ENCODE measurements at regions not wholly inside any gene's neighbourhood (a gene's known extent, or its start where the extent isn't known, plus 50 kb on each side); places are given as distances from the start of the nearest gene placed in this dataset.

- TF ChIP-seq EZH2 (IDR thresholded peaks at IDR 0.05; ENCODE audit: low read depth, low read length, severe bottlenecking) = no peak
- TF ChIP-seq CHD2 (IDR thresholded peaks at IDR 0.05; ENCODE audit: low read length) = no peak
These were observed 102.3 kb upstream of the TMPRSS2 start for GRCh38 chr21:41610042-41610839.

All from H1 (cell line).